ENCODE measurements at regions not wholly inside any gene's neighbourhood (a gene's known extent, or its start where the extent isn't known, plus 50 kb on each side); places are given as distances from the start of the nearest gene placed in this dataset.

- POLR2A ChIA-PET = no interaction called here
- CTCF ChIA-PET = interaction anchor here (1.0 kb wide), 1 partner anchor 44 kb away, joined by 3 read pairs; no protein-coding TSS in a partner anchor
- no peak for TF ChIP-seq CTCF (IDR thresholded peaks at IDR 0.05; ENCODE audit: control extremely low read depth, extremely low read depth, low read depth, missing control alignments)
- DNase-seq (ENCODE audit: extremely low spot score) = no peak
These were observed 713.2 kb downstream of the NOVA1 start for GRCh38 chr14:25884657-25885056.

DNA sequence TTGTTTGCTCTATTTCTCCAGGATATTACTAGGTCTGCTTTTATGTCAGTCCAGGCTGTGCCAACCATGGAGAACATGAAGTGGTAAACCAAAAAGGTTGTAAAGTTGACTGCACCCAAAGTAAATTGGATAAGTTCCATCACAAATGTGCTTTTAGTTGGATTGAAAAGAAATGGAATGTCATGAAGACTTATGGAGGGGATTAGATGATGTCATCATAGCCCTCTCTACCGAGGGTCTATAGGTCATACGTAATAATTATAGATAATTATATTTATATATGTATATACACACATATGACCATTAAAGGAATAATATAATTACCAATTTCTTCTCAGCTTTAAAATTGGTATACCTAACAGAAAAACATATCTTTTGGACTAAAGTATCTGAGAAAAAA, 714.9 kb downstream of the NOVA1 start:
- ChIA-PET POLR2A (no interaction called here), CTCF (no interaction called here)
- no peak for DNase-seq (ENCODE audit: extremely low spot score)
- TF ChIP-seq CTCF (IDR thresholded peaks at IDR 0.05; ENCODE audit: control extremely low read depth, extremely low read depth, low read depth, missing control alignments) = no peak

GRCh38 chr14:25875475-25875874, 722.4 kb downstream of the NOVA1 start:
- ChIA-PET POLR2A (no interaction called here), CTCF (interaction anchor here (1.1 kb wide), 1 partner anchor 12 kb away, joined by 3 read pairs; no protein-coding TSS in a partner anchor)
- no peak for DNase-seq (ENCODE audit: extremely low spot score)
- no peak for TF ChIP-seq CTCF (IDR thresholded peaks at IDR 0.05; ENCODE audit: control extremely low read depth, extremely low read depth, low read depth, missing control alignments)

- DNase-seq (ENCODE audit: extremely low spot score) = no peak
- ChIA-PET CTCF (no interaction called here), POLR2A (no interaction called here)
- no peak for TF ChIP-seq CTCF (IDR thresholded peaks at IDR 0.05; ENCODE audit: control extremely low read depth, extremely low read depth, low read depth, missing control alignments)
These were observed 728.0 kb downstream of the NOVA1 start for GRCh38 chr14:25869854-25870253.

DNA sequence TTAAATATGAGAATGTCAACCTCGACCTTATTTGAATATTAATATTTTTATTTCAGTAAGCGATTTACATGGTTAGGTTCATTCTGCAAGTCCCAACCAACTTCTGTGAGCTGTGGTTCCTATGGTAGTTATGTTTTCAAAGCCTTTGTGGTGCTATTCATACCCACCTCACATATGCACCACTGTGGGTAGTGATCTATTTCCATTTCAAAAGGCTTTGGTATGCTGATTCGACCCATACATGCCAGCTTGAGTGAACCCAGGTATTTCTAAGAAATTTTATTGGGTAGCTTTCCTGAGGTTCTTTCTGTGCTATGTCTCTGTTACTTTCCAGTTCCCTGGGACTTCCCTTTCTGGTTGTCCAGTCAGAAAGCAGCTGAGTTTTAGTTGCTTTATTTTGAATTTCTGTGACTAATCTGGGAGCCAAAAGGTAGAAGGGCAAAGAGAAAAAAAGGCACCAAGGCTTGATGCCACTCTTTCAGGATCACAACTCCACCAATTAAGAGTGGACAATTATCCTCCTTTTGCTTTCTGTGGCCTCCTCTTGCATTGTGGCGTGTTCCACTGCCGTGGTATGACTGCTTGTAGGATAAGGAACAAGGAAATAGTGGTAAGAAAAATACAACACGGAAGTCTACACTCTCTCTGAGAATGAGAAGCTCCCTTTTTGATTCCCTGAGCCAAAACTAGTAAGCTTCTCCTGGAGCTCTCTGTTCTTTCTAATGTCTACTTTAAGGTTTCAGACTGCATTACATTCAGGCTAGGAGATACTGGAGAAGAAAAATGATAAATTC, 729.1 kb downstream of the NOVA1 start:
- no peak for TF ChIP-seq CTCF (IDR thresholded peaks at IDR 0.05; ENCODE audit: control extremely low read depth, extremely low read depth, low read depth, missing control alignments)
- DNase-seq (ENCODE audit: extremely low spot score) = no peak
- ChIA-PET POLR2A (no interaction called here), CTCF (no interaction called here)

- POLR2A ChIA-PET = no interaction called here
These were observed 736.4 kb downstream of the NOVA1 start for GRCh38 chr14:25861406-25861805.

More at GRCh38 chr14:25861406-25861805, 736.4 kb downstream of the NOVA1 start:
- no peak for DNase-seq (ENCODE audit: extremely low spot score)
- TF ChIP-seq CTCF (IDR thresholded peaks at IDR 0.05; ENCODE audit: control extremely low read depth, extremely low read depth, low read depth, missing control alignments) = no peak
- CTCF ChIA-PET = interaction anchor here (1.0 kb wide), 1 partner anchor 10 kb away, joined by 3 read pairs; no protein-coding TSS in a partner anchor
